ENCODE measurements at regions not wholly inside any gene's neighbourhood (a gene's known extent, or its start where the extent isn't known, plus 50 kb on each side); places are given as distances from the start of the nearest gene placed in this dataset.
"Not testable (repeated sequence)": the region's sequence is repeated elsewhere in the genome, so short reads cannot be mapped to it uniquely, and the experiment has no call there.

- H3K4me1 ChIP-seq: no peaks in the 10 kb centered on the region
- Mint-ChIP-seq H3K9me3 (ENCODE audit: unreplicated experiment) (no peaks in the 10 kb centered on the region), H3K27ac (ENCODE audit: unreplicated experiment) (no peak overlapping the region), H3K4me3 (ENCODE audit: unreplicated experiment) (no peak overlapping the region), H3K36me3 (ENCODE audit: insufficient read depth, unreplicated experiment) (no peaks in the 10 kb centered on the region), H3K4me1 (ENCODE audit: low read depth, unreplicated experiment) (no peaks in the 10 kb centered on the region), H3K27me3 (ENCODE audit: insufficient read depth, unreplicated experiment) (peaks cover 14% of the 10 kb centered on the region)
- no peak for DNase-seq
- intact Hi-C loops (cut with micrococcal nuclease; ENCODE audit: unreplicated experiment): no loop called here
- no peak for TF ChIP-seq CTCF (IDR thresholded peaks at IDR 0.05; ENCODE audit: insufficient read depth in 1 of 2, low read depth in 1 of 2, low read length in 1 of 2, severe bottlenecking in 1 of 2, unreplicated experiment in 1 of 2)
- no peaks in the 10 kb centered on the region for H3K9me3 ChIP-seq
- no TSS peak for BruUV-seq (replicated peaks)
- ChIA-PET POLR2A (no interaction called here), CTCF (interaction anchor here (0.6 kb wide), 1 partner anchor 43 kb away, joined by 9 read pairs; no protein-coding TSS in a partner anchor)
- H3K27me3 ChIP-seq (replicated peaks; ENCODE audit: control insufficient read depth, insufficient read depth, low read length): no peaks in the 10 kb centered on the region
- no peaks in the 10 kb centered on the region for H3K36me3 ChIP-seq (ENCODE audit: control insufficient read depth, insufficient read depth, low read length)
- no peak overlapping the region for H3K4me3 ChIP-seq (ENCODE audit: low read depth, low read length)
Observed at GRCh38 chr14:95619785-95620417, 66.3 kb upstream of the TCL1B start.

- Mint-ChIP-seq H3K27ac (ENCODE audit: unreplicated experiment) (no peak overlapping the region), H3K4me1 (ENCODE audit: low read depth, unreplicated experiment) (no peaks in the 10 kb centered on the region), H3K36me3 (ENCODE audit: insufficient read depth, unreplicated experiment) (no peaks in the 10 kb centered on the region), H3K4me3 (ENCODE audit: unreplicated experiment) (no peak overlapping the region), H3K9me3 (ENCODE audit: unreplicated experiment) (no peaks in the 10 kb centered on the region), H3K27me3 (ENCODE audit: insufficient read depth, unreplicated experiment) (peaks cover 18% of the 10 kb centered on the region)
- H3K9me3 ChIP-seq: no peaks in the 10 kb centered on the region
- intact Hi-C loops (cut with micrococcal nuclease; ENCODE audit: unreplicated experiment): no loop called here
- TF ChIP-seq CTCF (IDR thresholded peaks at IDR 0.05; ENCODE audit: insufficient read depth in 1 of 2, low read depth in 1 of 2, low read length in 1 of 2, severe bottlenecking in 1 of 2, unreplicated experiment in 1 of 2): no peak
- no peaks in the 10 kb centered on the region for H3K36me3 ChIP-seq (ENCODE audit: control insufficient read depth, insufficient read depth, low read length)
- H3K27me3 ChIP-seq (replicated peaks; ENCODE audit: control insufficient read depth, insufficient read depth, low read length): no peaks in the 10 kb centered on the region
- BruUV-seq (replicated peaks): no TSS peak
- ChIA-PET POLR2A (no interaction called here), CTCF (no interaction called here)
- H3K4me3 ChIP-seq (ENCODE audit: low read depth, low read length): no peak overlapping the region
- no peaks in the 10 kb centered on the region for H3K4me1 ChIP-seq
- no peak for DNase-seq
Observed at GRCh38 chr14:95620659-95621059, 65.6 kb upstream of the TCL1B start.

GRCh38 chr14:95623195-95623594 lies 63.0 kb upstream of the TCL1B start:
- H3K4me1 Mint-ChIP-seq (ENCODE audit: low read depth, unreplicated experiment): no peaks in the 10 kb centered on the region
- Histone ChIP-seq H3K9me3 (no peaks in the 10 kb centered on the region), H3K27me3 (replicated peaks; ENCODE audit: control insufficient read depth, insufficient read depth, low read length) (no peaks in the 10 kb centered on the region), H3K36me3 (ENCODE audit: control insufficient read depth, insufficient read depth, low read length) (no peaks in the 10 kb centered on the region), H3K4me1 (no peaks in the 10 kb centered on the region), H3K4me3 (ENCODE audit: low read depth, low read length) (no peak overlapping the region)
- H3K27ac Mint-ChIP-seq (ENCODE audit: unreplicated experiment): no peak overlapping the region
- no peak overlapping the region for H3K4me3 Mint-ChIP-seq (ENCODE audit: unreplicated experiment)
- POLR2A ChIA-PET: no interaction called here
- peaks cover 22% of the 10 kb centered on the region for H3K27me3 Mint-ChIP-seq (ENCODE audit: insufficient read depth, unreplicated experiment)
- TF ChIP-seq CTCF (IDR thresholded peaks at IDR 0.05; ENCODE audit: insufficient read depth in 1 of 2, low read depth in 1 of 2, low read length in 1 of 2, severe bottlenecking in 1 of 2, unreplicated experiment in 1 of 2): no peak
- no peaks in the 10 kb centered on the region for H3K9me3 Mint-ChIP-seq (ENCODE audit: unreplicated experiment)
- H3K36me3 Mint-ChIP-seq (ENCODE audit: insufficient read depth, unreplicated experiment): no peaks in the 10 kb centered on the region
- intact Hi-C loops (cut with micrococcal nuclease; ENCODE audit: unreplicated experiment): no loop called here
- no peak for DNase-seq
- CTCF ChIA-PET: no interaction called here
- BruUV-seq (replicated peaks): no TSS peak

- peaks cover 21% of the 10 kb centered on the region for H3K27me3 Mint-ChIP-seq (ENCODE audit: insufficient read depth, unreplicated experiment)
- H3K27ac Mint-ChIP-seq (ENCODE audit: unreplicated experiment); H3K9me3 ChIP-seq; POLR2A ChIA-PET; DNase-seq; H3K9me3 Mint-ChIP-seq (ENCODE audit: unreplicated experiment); H3K36me3 ChIP-seq (ENCODE audit: control insufficient read depth, insufficient read depth, low read length); H3K27me3 ChIP-seq (replicated peaks; ENCODE audit: control insufficient read depth, insufficient read depth, low read length); H3K4me3 ChIP-seq (ENCODE audit: low read depth, low read length); H3K36me3 Mint-ChIP-seq (ENCODE audit: insufficient read depth, unreplicated experiment); H3K4me3 Mint-ChIP-seq (ENCODE audit: unreplicated experiment); H3K4me1 ChIP-seq; BruUV-seq (replicated peaks); CTCF ChIA-PET; intact Hi-C loops (cut with micrococcal nuclease; ENCODE audit: unreplicated experiment); H3K4me1 Mint-ChIP-seq (ENCODE audit: low read depth, unreplicated experiment): not testable (repeated sequence)
Observed at GRCh38 chr14:95625710-95626109, 60.5 kb upstream of the TCL1B start.

Data from Caco-2 (cell line).